ENCODE measurements at regions not wholly inside any gene's neighbourhood (a gene's known extent, or its start where the extent isn't known, plus 50 kb on each side); places are given as distances from the start of the nearest gene placed in this dataset.

DNA sequence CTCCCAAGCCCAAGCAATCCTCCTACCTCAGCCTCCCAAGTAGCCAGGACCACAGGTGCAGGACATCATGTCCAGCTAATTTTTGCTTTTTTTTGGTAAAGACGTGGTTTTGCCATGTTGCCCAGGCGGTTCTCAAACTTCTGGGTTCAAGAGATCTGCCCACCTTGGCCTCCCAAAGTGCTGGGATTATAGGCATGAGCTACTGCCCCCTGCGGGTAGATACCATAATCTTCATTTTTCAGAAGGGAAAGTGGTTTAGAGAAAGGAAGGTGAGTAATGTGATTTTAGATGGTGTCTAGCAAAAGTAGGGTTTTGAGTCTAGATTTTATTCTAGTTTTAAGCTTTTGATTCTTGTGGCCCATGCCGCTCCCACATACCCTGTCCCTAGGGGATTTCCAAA lies 205.3 kb upstream of the CLNK start:
- Histone ChIP-seq H3K4me1 (ENCODE audit: control insufficient read depth in 1 of 2, insufficient read depth in 2 of 2, low read length in 2 of 2) (no peaks in the 10 kb centered on the region), H3K4me2 (ENCODE audit: low read length) (no peak overlapping the region), H3K79me2 (ENCODE audit: insufficient read depth, low read length) (no peaks in the 10 kb centered on the region), H3K27ac (ENCODE audit: low read depth, low read length) (no peak overlapping the region), H3K27me3 (ENCODE audit: insufficient read depth, low read length) (no peaks in the 10 kb centered on the region), H2AFZ (ENCODE audit: low read depth, low read length, poor library complexity, severe bottlenecking) (no peak overlapping the region), H3K4me3 (replicated peaks in 1 of 2; ENCODE audit: low read depth in 1 of 2, low read length in 2 of 2) (no peak overlapping the region), H3K9me2 (ENCODE audit: insufficient read depth) (no peaks in the 10 kb centered on the region), H3K9me3 (ENCODE audit: control insufficient read depth in 1 of 2, insufficient read depth in 1 of 2, low read depth in 1 of 2, low read length in 2 of 2) (no peaks in the 10 kb centered on the region), H3K9ac (ENCODE audit: low read length) (no peak overlapping the region), H4K20me1 (ENCODE audit: insufficient read depth) (no peaks in the 10 kb centered on the region), H3K36me3 (ENCODE audit: control insufficient read depth in 1 of 2, insufficient read depth in 2 of 2, low read length in 2 of 2) (no peaks in the 10 kb centered on the region)
- intact Hi-C loops (cut with micrococcal nuclease) = loop anchor here (10.0 kb wide), 2 partner anchors 295 to 515 kb away; no protein-coding TSS in a partner anchor
- TF ChIP-seq SP1 (IDR thresholded peaks at IDR 0.05; ENCODE audit: low read depth) = no peak
- TF ChIP-seq RAD21 (IDR thresholded peaks at IDR 0.05; ENCODE audit: low read depth) = peak; percentile 33; the same call in 1 of the 2 replicates
- TF ChIP-seq, protein P1, sequence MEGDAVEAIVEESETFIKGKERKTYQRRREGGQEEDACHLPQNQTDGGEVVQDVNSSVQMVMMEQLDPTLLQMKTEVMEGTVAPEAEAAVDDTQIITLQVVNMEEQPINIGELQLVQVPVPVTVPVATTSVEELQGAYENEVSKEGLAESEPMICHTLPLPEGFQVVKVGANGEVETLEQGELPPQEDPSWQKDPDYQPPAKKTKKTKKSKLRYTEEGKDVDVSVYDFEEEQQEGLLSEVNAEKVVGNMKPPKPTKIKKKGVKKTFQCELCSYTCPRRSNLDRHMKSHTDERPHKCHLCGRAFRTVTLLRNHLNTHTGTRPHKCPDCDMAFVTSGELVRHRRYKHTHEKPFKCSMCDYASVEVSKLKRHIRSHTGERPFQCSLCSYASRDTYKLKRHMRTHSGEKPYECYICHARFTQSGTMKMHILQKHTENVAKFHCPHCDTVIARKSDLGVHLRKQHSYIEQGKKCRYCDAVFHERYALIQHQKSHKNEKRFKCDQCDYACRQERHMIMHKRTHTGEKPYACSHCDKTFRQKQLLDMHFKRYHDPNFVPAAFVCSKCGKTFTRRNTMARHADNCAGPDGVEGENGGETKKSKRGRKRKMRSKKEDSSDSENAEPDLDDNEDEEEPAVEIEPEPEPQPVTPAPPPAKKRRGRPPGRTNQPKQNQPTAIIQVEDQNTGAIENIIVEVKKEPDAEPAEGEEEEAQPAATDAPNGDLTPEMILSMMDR (IDR thresholded peaks at IDR 0.05 in 2 of 3, conservative IDR thresholded peaks at IDR 0.05 in 1 of 3; ENCODE audit: borderline replicate concordance in 1 of 3, insufficient read depth in 1 of 3, low read depth in 2 of 3, low read length in 2 of 3) = peak in 1 of 3 experiments; percentile 38; a peak in 1 of 6 replicates
- TF ChIP-seq, protein P2, sequence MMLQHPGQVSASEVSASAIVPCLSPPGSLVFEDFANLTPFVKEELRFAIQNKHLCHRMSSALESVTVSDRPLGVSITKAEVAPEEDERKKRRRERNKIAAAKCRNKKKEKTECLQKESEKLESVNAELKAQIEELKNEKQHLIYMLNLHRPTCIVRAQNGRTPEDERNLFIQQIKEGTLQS (IDR thresholded peaks at IDR 0.05) = no peak
- no peak for ATAC-seq
- no peak for DNase-seq (ENCODE audit: low read depth, low spot score)
- RAD21 ChIA-PET (ENCODE audit: low non-redundant PET in 1 of 2, low total read pairs in 2 of 2, uncharacterized antibody in 2 of 2, unreplicated experiment in 2 of 2) = no interaction called here
- BruUV-seq (replicated peaks) = no TSS peak
- CTCF ChIA-PET = no interaction called here
- POLR2A ChIA-PET = no interaction called here

DNA sequence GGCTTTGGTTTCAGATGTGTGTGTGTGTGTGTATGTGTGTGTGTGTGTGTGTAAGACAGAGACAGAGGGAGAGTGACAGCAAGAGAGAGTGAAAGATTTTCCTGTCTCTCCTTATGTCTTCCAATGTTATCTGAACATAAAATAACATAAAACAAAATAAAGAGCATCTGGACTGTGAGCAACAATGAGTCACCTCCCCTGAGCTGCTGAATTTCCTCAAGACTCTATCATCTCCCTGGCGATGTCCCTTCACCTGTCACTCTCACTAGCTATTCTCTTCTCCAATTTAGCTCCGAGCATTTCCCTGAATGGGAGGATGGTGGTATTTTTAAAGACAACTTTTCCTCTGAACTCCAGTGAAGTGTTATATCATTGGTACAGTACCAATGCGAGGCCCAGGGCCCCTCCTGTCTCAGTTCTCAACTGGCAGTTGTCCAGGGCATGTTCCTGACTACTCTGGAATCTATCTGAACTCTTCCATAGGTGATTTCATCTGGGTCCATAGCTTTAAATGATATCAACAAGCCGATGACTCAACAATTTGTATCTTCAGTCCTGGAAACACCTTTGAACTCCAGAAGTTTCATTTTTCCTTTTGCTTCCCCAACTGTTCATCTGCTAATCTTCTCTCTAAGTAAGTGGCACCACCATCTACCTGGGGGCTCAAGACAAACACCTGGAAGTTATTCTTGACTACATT lies 195.0 kb upstream of the CLNK start:
- no peak overlapping the region for H3K27ac ChIP-seq (ENCODE audit: low read depth, low read length)
- H3K36me3 ChIP-seq (ENCODE audit: control insufficient read depth in 1 of 2, insufficient read depth in 2 of 2, low read length in 2 of 2) = no peaks in the 10 kb centered on the region
- peaks cover 6 to 13% of the 10 kb centered on the region in 2 experiments; a peak in 3 of 4 replicates for H3K4me1 ChIP-seq (ENCODE audit: control insufficient read depth in 1 of 2, insufficient read depth in 2 of 2, low read length in 2 of 2)
- POLR2A ChIA-PET = no interaction called here
- RAD21 ChIA-PET (ENCODE audit: low non-redundant PET in 1 of 2, low total read pairs in 2 of 2, uncharacterized antibody in 2 of 2, unreplicated experiment in 2 of 2) = no interaction called here
- no peaks in the 10 kb centered on the region for H3K27me3 ChIP-seq (ENCODE audit: insufficient read depth, low read length)
- no peaks in the 10 kb centered on the region for H3K9me3 ChIP-seq (ENCODE audit: control insufficient read depth in 1 of 2, insufficient read depth in 1 of 2, low read depth in 1 of 2, low read length in 2 of 2)
- H2AFZ ChIP-seq (ENCODE audit: low read depth, low read length, poor library complexity, severe bottlenecking) = no peak overlapping the region
- H3K79me2 ChIP-seq (ENCODE audit: insufficient read depth, low read length) = no peaks in the 10 kb centered on the region
- no TSS peak for BruUV-seq (replicated peaks)
- TF ChIP-seq EZH2 (IDR thresholded peaks at IDR 0.05) (no peak), ZNF274 (IDR thresholded peaks at IDR 0.05; ENCODE audit: low read depth, low read length) (no peak), JUND (IDR thresholded peaks at IDR 0.05) (peak; percentile 28; the same call in 1 of the 2 replicates), FOSL1 (IDR thresholded peaks at IDR 0.05; ENCODE audit: low read depth) (peak; percentile 38; the same call in 1 of the 2 replicates)
- TF ChIP-seq, protein P1 (IDR thresholded peaks at IDR 0.05 in 2 of 3, conservative IDR thresholded peaks at IDR 0.05 in 1 of 3; ENCODE audit: borderline replicate concordance in 1 of 3, insufficient read depth in 1 of 3, low read depth in 2 of 3, low read length in 2 of 3) = no peak
- peak overlapping the region; percentile 36 for H3K4me2 ChIP-seq (ENCODE audit: low read length)
- intact Hi-C loops (cut with micrococcal nuclease) = no loop called here
- no peak overlapping the region for H3K9ac ChIP-seq (ENCODE audit: low read length)
- no peaks in the 10 kb centered on the region for H4K20me1 ChIP-seq (ENCODE audit: insufficient read depth)
- DNase-seq (ENCODE audit: low read depth, low spot score) (no peak), ATAC-seq (no peak)
- no peaks in the 10 kb centered on the region for H3K9me2 ChIP-seq (ENCODE audit: insufficient read depth)
- no peak overlapping the region for H3K4me3 ChIP-seq (replicated peaks in 1 of 2; ENCODE audit: low read depth in 1 of 2, low read length in 2 of 2)
- CTCF ChIA-PET = interaction anchor here (1.7 kb wide), 1 partner anchor 14 kb away, joined by 10 read pairs; no protein-coding TSS in a partner anchor
